CD4-positive, alpha-beta T cell (primary cell): ENCODE measurements at regions not wholly inside any gene's neighbourhood (a gene's known extent, or its start where the extent isn't known, plus 50 kb on each side); places are given as distances from the start of the nearest gene placed in this dataset.

Experiments used
- ATAC-seq: fragments of 200-7000 bp; cut with Tn5 transposase; one replicate; pipeline ENCODE4 v1.10.0; 2022; ENCODE audit warnings: mild to moderate bottlenecking; ENCODE audit not compliant: poor library complexity
- CTCF ChIA-PET: fragments of 350-600 bp; sonication (Branson Sonifier 250); formaldehyde crosslinking; loops from one replicate; lab custom pipeline; 2021; ENCODE audit warnings: antibody characterized with exemption, inconsistent platforms; lab: Charles Lee
- POLR2A ChIA-PET: fragments of 350-600 bp; sonication (Branson Sonifier 250); formaldehyde crosslinking; loops from one replicate; lab custom pipeline; 2021; ENCODE audit warnings: antibody characterized with exemption, inconsistent platforms; lab: Charles Lee
- DNase-seq, 14 experiments: peaks; one replicate each; pipeline ENCODE4 v3.0.0-alpha.2; 2013 to 2020; ENCODE audit warnings: mixed read lengths in 2 of 14
- H3K27ac ChIP-seq, 2 donors: one replicate each; pipeline versions ENCODE4 v1.5.1 to v1.7.0; 2013; ENCODE audit warnings: low read length in 2 of 2, low read depth in 1 of 2, mild to moderate bottlenecking in 1 of 2
- H3K27me3 ChIP-seq, 2 experiments: 1 replicate in 1 of 2; 2 replicates in 1 of 2; pipeline versions ENCODE4 v1.6.1 to v1.7.0; 2013; ENCODE audit warnings: low read length in 2 of 2, control low read depth in 1 of 2, mild to moderate bottlenecking in 1 of 2, moderate library complexity in 1 of 2; ENCODE audit not compliant: insufficient read depth in 2 of 2, control insufficient read depth in 1 of 2
- H3K36me3 ChIP-seq: one replicate; pipeline ENCODE4 v1.6.1; 2013; ENCODE audit warnings: low read length, control low read depth; ENCODE audit not compliant: insufficient read depth
- H3K4me1 ChIP-seq: one replicate; pipeline ENCODE4 v1.6.1; 2013; ENCODE audit warnings: low read length, control low read depth; ENCODE audit not compliant: insufficient read depth
- H3K4me3 ChIP-seq: one replicate; pipeline ENCODE4 v1.5.1; 2013; ENCODE audit warnings: mild to moderate bottlenecking, low read length, moderate library complexity
- H3K9me3 ChIP-seq, 2 experiments: 1 replicate in 1 of 2; 2 replicates in 1 of 2; pipeline versions ENCODE4 v1.6.1 to v1.7.0; 2013; ENCODE audit warnings: low read length in 2 of 2, mild to moderate bottlenecking in 2 of 2, control low read depth in 1 of 2, moderate library complexity in 1 of 2; ENCODE audit not compliant: control insufficient read depth in 1 of 2, insufficient read depth in 1 of 2
- H3K27ac Mint-ChIP-seq: one replicate; pipeline ENCODE4 v1.8.0; 2020; ENCODE audit warnings: mixed read lengths
- H3K27me3 Mint-ChIP-seq: one replicate; pipeline ENCODE4 v1.8.0; 2021; ENCODE audit warnings: mixed read lengths
- H3K36me3 Mint-ChIP-seq: one replicate; pipeline ENCODE4 v1.8.0; 2021; ENCODE audit warnings: low read depth, mixed read lengths
- H3K4me1 Mint-ChIP-seq: one replicate; pipeline ENCODE4 v1.8.0; 2021; ENCODE audit warnings: low read depth, mixed read lengths
- H3K4me3 Mint-ChIP-seq: one replicate; pipeline ENCODE4 v1.8.0; 2020; ENCODE audit warnings: mild to moderate bottlenecking, mixed read lengths
- H3K9me3 Mint-ChIP-seq: one replicate; pipeline ENCODE4 v1.8.0; 2020; ENCODE audit warnings: mixed read lengths
- CTCF ChIP-seq: fragments of 200-600 bp; IDR thresholded peaks from one replicate; pipeline ENCODE4 v1.8.0; 2022; ENCODE audit warnings: antibody characterized with exemption, mild to moderate bottlenecking
- intact Hi-C, 2 experiments: fragments of 100-400 bp; cut with DNase I in 1 of 2; cut with micrococcal nuclease in 1 of 2; formaldehyde crosslinking; loops; one replicate each; pipeline versions ENCODE4 v1.15.1 to v1.9.0; 2023 to 2025; cut with DNase I, micrococcal nuclease

- H3K4me1 Mint-ChIP-seq, result no peaks in the 10 kb centered on the region
- H3K27ac Mint-ChIP-seq, result no peak overlapping the region
- POLR2A ChIA-PET, result no interaction called here
- DNase-seq, result no peak
- H3K9me3 ChIP-seq, result no peaks in the 10 kb centered on the region
- no peaks in the 10 kb centered on the region for H3K36me3 Mint-ChIP-seq
- no peak overlapping the region for H3K4me3 Mint-ChIP-seq
- H3K27me3 ChIP-seq, result peaks cover 0 to 4% of the 10 kb centered on the region in 2 experiments
- CTCF ChIA-PET, result no interaction called here
- ATAC-seq, result no peak
- H3K36me3 ChIP-seq, result no peaks in the 10 kb centered on the region
- H3K4me3 ChIP-seq, result no peak overlapping the region
- no peak overlapping the region for H3K27ac ChIP-seq
- H3K27me3 Mint-ChIP-seq, result peaks cover 10% of the 10 kb centered on the region
- intact Hi-C loops, result loop anchor here (10.0 kb wide), 1 partner anchor 849 kb away; no protein-coding TSS in a partner anchor
- peaks cover 3% of the 10 kb centered on the region for H3K9me3 Mint-ChIP-seq
- no peaks in the 10 kb centered on the region for H3K4me1 ChIP-seq
- no peak for TF ChIP-seq CTCF
Measured at GRCh38 chr10:111593578-111593977, 516.7 kb downstream of the ADRA2A start.

- no peak for TF ChIP-seq CTCF
- H3K9me3 ChIP-seq, result no peaks in the 10 kb centered on the region
Measured at GRCh38 chr10:111595173-111595572, 518.3 kb downstream of the ADRA2A start.

GRCh38 chr10:111598433-111599059 lies 521.7 kb downstream of the ADRA2A start:
- TF ChIP-seq CTCF, result peak; percentile 65
- Mint-ChIP-seq H3K36me3 (no peaks in the 10 kb centered on the region), H3K4me3 (no peak overlapping the region), H3K27ac (no peak overlapping the region), H3K4me1 (no peaks in the 10 kb centered on the region), H3K27me3 (peaks cover 1% of the 10 kb centered on the region), H3K9me3 (no peaks in the 10 kb centered on the region)
- Histone ChIP-seq H3K27ac (no peak overlapping the region), H3K4me1 (no peaks in the 10 kb centered on the region), H3K36me3 (no peaks in the 10 kb centered on the region), H3K4me3 (no peak overlapping the region), H3K9me3 (no peaks in the 10 kb centered on the region), H3K27me3 (peaks cover 0 to 9% of the 10 kb centered on the region in 2 experiments)
- intact Hi-C loops, result loop anchor here (2.0 to 10.0 kb wide), 3 partner anchors 854 to 988 kb away; no protein-coding TSS in a partner anchor
- ChIA-PET CTCF (interaction anchor here (1.4 kb wide), 1 partner anchor 988 kb away, joined by 6 read pairs; no protein-coding TSS in a partner anchor), POLR2A (no interaction called here)
- ATAC-seq (peak; percentile 49), DNase-seq (peak in 12 of 14 experiments; percentile 1 to 66 (median 12))

More at GRCh38 chr10:111595173-111595572, 518.3 kb downstream of the ADRA2A start:
- Mint-ChIP-seq H3K27ac (no peak overlapping the region), H3K4me3 (no peak overlapping the region), H3K36me3 (no peaks in the 10 kb centered on the region), H3K9me3 (peaks cover 3% of the 10 kb centered on the region), H3K27me3 (peaks cover 9% of the 10 kb centered on the region), H3K4me1 (no peaks in the 10 kb centered on the region)
- ChIA-PET CTCF (no interaction called here), POLR2A (no interaction called here)
- Histone ChIP-seq H3K4me1 (no peaks in the 10 kb centered on the region), H3K27ac (no peak overlapping the region), H3K27me3 (peaks cover 0 to 4% of the 10 kb centered on the region in 2 experiments), H3K4me3 (no peak overlapping the region), H3K36me3 (no peaks in the 10 kb centered on the region)
- ATAC-seq (no peak), DNase-seq (no peak)
- intact Hi-C loops, result loop anchor here (5.0 to 10.0 kb wide), 2 partner anchors 850 to 983 kb away; no protein-coding TSS in a partner anchor
